ENCODE measurements at regions not wholly inside any gene's neighbourhood (a gene's known extent, or its start where the extent isn't known, plus 50 kb on each side); places are given as distances from the start of the nearest gene placed in this dataset.

DNA sequence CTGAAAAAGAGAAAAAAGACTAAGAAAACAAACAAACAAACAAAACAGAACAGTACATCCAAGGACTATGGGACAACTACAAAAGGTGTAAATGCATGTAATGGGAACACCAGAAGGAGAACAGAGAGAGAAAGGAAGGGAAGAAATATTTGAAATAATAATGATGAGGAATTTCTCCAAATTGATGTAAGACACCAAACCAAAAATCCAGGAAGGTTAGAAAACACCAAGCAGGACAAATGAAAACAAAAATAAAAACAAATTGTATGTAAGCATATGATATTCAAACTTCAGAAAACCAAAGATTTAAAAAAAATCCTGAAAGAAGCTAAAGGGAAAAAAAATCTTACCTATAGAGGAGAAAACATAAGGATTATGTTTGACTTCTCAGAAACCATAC lies 125.9 kb upstream of the ACTBL2 start:
- TF ChIP-seq, protein P1, sequence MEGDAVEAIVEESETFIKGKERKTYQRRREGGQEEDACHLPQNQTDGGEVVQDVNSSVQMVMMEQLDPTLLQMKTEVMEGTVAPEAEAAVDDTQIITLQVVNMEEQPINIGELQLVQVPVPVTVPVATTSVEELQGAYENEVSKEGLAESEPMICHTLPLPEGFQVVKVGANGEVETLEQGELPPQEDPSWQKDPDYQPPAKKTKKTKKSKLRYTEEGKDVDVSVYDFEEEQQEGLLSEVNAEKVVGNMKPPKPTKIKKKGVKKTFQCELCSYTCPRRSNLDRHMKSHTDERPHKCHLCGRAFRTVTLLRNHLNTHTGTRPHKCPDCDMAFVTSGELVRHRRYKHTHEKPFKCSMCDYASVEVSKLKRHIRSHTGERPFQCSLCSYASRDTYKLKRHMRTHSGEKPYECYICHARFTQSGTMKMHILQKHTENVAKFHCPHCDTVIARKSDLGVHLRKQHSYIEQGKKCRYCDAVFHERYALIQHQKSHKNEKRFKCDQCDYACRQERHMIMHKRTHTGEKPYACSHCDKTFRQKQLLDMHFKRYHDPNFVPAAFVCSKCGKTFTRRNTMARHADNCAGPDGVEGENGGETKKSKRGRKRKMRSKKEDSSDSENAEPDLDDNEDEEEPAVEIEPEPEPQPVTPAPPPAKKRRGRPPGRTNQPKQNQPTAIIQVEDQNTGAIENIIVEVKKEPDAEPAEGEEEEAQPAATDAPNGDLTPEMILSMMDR (IDR thresholded peaks at IDR 0.05 in 8 of 11, conservative IDR thresholded peaks at IDR 0.05 in 3 of 11) = no peak
- TF ChIP-seq POLR2AphosphoS5 (IDR thresholded peaks at IDR 0.05) = no peak

All from spleen (tissue), 7 donors.